ENCODE measurements at regions not wholly inside any gene's neighbourhood (a gene's known extent, or its start where the extent isn't known, plus 50 kb on each side); places are given as distances from the start of the nearest gene placed in this dataset.

DNA sequence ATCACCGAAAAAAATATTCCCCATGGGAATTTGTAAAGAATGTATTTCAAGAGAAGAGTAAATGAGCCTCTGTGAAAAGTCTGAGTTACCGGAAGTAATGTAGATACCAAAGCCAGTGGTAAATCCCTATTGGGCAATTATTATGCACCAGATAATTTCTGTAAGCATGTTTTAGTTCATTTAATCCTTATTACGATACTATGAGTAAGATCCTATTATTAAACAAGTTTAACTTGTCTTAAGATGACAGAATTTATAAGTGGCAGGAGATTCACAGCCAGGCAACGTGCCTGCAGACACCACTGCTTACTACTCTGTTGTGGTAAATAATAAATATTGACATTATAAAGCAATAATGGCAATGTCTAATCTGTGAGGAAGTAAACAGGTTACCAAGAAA, 280.8 kb upstream of the RGPD4 start:
- no peak overlapping the region for H2AFZ ChIP-seq
- no peaks in the 10 kb centered on the region for H3F3A ChIP-seq (replicated peaks; ENCODE audit: low read depth)
- ATAC-seq: no peak
- no peaks in the 10 kb centered on the region for H3K36me3 Mint-ChIP-seq (ENCODE audit: low read depth)
- no peaks in the 10 kb centered on the region for H4K20me1 ChIP-seq (replicated peaks; ENCODE audit: insufficient read depth)
- no peak overlapping the region for H3K4me3 ChIP-seq
- H3K36me3 ChIP-seq (ENCODE audit: insufficient read depth): no peaks in the 10 kb centered on the region
- no peak for TF ChIP-seq REST (IDR thresholded peaks at IDR 0.05; ENCODE audit: unreplicated experiment)
- no peak for TF ChIP-seq EZH2 (IDR thresholded peaks at IDR 0.05; ENCODE audit: low read depth, unreplicated experiment)
- no peak for TF ChIP-seq CTCF (conservative IDR thresholded peaks at IDR 0.05; ENCODE audit: low read depth in 2 of 2)
- TF ChIP-seq ZNF462 (CRISPR knock-in tag; IDR thresholded peaks at IDR 0.05): no peak
- no peak for TF ChIP-seq NANOG (IDR thresholded peaks at IDR 0.05; ENCODE audit: borderline replicate concordance)
- TF ChIP-seq ZNF331 (CRISPR knock-in tag; IDR thresholded peaks at IDR 0.05; ENCODE audit: low read depth): no peak
- TF ChIP-seq EZH2phosphoT487 (IDR thresholded peaks at IDR 0.05; ENCODE audit: unreplicated experiment): no peak
- TF ChIP-seq POLR2AphosphoS5 (IDR thresholded peaks at IDR 0.05; ENCODE audit: low read depth): no peak
- no peak for TF ChIP-seq CREB1 (CRISPR knock-in tag; IDR thresholded peaks at IDR 0.05; ENCODE audit: low read depth)
- TF ChIP-seq JUNB (IDR thresholded peaks at IDR 0.05; ENCODE audit: unreplicated experiment): no peak
- no peak for TF ChIP-seq ETS1 (IDR thresholded peaks at IDR 0.05)
- TF ChIP-seq STAT1 (IDR thresholded peaks at IDR 0.05; ENCODE audit: unreplicated experiment): no peak
- TF ChIP-seq ZNF114 (CRISPR knock-in tag; IDR thresholded peaks at IDR 0.05): no peak
- H3K79me2 ChIP-seq (replicated peaks; ENCODE audit: insufficient read depth): no peaks in the 10 kb centered on the region
- DNase-seq (ENCODE audit: low spot score): no peak
- no peaks in the 10 kb centered on the region for H3K9me2 ChIP-seq (ENCODE audit: insufficient read depth)
- no peak overlapping the region for H3K27ac ChIP-seq (ENCODE audit: low read depth)
- H3K4me1 Mint-ChIP-seq: peaks cover 21% of the 10 kb centered on the region
- H3K4me3 Mint-ChIP-seq: no peak overlapping the region
- H3K9me3 Mint-ChIP-seq: no peaks in the 10 kb centered on the region
- no peak overlapping the region; the same call in 1 of the 2 replicates for H3K27ac Mint-ChIP-seq
- H3K4me1 ChIP-seq (ENCODE audit: insufficient read depth): peaks cover 10% of the 10 kb centered on the region; the same call in 1 of the 2 replicates
- H3K27me3 ChIP-seq (ENCODE audit: insufficient read depth): no peaks in the 10 kb centered on the region
- peaks cover 1% of the 10 kb centered on the region for H3K27me3 Mint-ChIP-seq (ENCODE audit: insufficient read depth, low read depth, poor library complexity)
- no peak overlapping the region for H3K4me2 ChIP-seq
